ENCODE measurements at regions not wholly inside any gene's neighbourhood (a gene's known extent, or its start where the extent isn't known, plus 50 kb on each side); places are given as distances from the start of the nearest gene placed in this dataset.

DNA sequence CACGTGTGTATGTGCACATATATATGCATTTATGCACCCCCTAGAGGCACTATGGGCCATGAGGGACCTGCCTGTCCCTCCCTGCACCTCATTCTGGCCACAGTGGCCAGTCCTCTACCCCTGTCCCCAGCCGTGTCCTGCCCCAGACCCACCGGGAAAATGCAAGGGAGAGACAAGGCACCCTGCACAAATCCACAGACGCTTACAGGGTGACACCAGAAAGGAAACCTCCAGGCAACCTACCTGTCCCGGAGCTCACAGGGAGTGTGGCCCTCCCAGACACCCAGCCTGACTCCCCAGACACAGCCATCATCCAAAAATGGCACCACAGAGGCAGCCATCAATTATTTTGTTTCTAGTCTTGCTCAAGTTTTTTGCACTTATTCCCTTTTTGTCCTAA, 440.4 kb downstream of the SOX9 start:
- peak overlapping the region; percentile 53 for H3K27ac ChIP-seq
- TF ChIP-seq, protein P1, sequence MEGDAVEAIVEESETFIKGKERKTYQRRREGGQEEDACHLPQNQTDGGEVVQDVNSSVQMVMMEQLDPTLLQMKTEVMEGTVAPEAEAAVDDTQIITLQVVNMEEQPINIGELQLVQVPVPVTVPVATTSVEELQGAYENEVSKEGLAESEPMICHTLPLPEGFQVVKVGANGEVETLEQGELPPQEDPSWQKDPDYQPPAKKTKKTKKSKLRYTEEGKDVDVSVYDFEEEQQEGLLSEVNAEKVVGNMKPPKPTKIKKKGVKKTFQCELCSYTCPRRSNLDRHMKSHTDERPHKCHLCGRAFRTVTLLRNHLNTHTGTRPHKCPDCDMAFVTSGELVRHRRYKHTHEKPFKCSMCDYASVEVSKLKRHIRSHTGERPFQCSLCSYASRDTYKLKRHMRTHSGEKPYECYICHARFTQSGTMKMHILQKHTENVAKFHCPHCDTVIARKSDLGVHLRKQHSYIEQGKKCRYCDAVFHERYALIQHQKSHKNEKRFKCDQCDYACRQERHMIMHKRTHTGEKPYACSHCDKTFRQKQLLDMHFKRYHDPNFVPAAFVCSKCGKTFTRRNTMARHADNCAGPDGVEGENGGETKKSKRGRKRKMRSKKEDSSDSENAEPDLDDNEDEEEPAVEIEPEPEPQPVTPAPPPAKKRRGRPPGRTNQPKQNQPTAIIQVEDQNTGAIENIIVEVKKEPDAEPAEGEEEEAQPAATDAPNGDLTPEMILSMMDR (conservative IDR thresholded peaks at IDR 0.05), result no peak

GRCh38 chr17:72561680-72562079, 440.9 kb downstream of the SOX9 start:
- TF ChIP-seq, protein P1 (conservative IDR thresholded peaks at IDR 0.05), result no peak
- peak overlapping the region; percentile 53; the same call in 1 of the 2 replicates for H3K27ac ChIP-seq

GRCh38 chr17:72562615-72563188, 441.9 kb downstream of the SOX9 start:
- H3K27ac ChIP-seq, result no peak overlapping the region

GRCh38 chr17:72563952-72564351, 443.1 kb downstream of the SOX9 start:
- H3K27ac ChIP-seq, result no peak overlapping the region
- TF ChIP-seq, protein P1 (conservative IDR thresholded peaks at IDR 0.05), result no peak

More at GRCh38 chr17:72562615-72563188, 441.9 kb downstream of the SOX9 start:
- TF ChIP-seq, protein P1 (conservative IDR thresholded peaks at IDR 0.05), result no peak

GRCh38 chr17:72565006-72565405, 444.2 kb downstream of the SOX9 start:
- H3K27ac ChIP-seq, result no peak overlapping the region
- TF ChIP-seq, protein P1 (conservative IDR thresholded peaks at IDR 0.05), result no peak

GRCh38 chr17:72565758-72566157, 444.9 kb downstream of the SOX9 start:
- TF ChIP-seq, protein P1 (conservative IDR thresholded peaks at IDR 0.05), result no peak
- no peak overlapping the region for H3K27ac ChIP-seq

DNA sequence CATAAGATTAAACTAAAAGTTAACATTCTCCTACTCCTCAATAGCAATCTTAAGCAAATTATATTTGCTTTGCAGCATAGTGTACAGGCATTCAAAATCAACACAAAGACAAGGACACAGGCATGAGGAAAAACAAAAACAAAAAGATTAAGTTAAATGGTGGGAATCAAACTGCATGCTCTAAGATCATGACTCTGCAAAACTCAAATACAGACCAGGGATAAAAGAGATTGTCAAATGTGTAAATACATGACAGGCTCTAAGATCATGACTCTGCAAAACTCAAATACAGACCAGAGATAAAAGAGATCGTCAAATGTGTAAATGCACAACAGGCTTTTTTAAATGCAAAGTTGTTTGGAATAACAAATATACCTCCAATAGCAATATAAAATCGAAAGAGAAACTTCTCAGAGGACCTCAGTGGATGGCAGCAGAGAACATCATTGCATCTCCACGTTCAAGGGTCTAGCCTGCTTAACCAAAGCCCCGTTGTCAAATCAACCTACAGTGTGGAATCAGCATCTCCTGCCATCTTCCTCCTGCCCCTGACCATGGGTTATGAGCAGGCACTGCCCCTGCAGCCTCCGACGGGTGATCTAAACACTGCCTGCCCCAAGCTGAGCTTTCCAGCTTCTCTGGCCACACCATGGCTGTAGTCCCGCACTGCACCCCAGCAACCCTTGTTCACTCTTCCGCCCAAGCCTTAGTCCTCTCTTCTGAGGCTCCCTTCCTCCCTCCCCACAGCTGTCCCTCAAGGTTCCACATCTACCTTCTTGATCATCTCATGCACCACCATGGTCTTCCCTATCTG, 446.1 kb downstream of the SOX9 start:
- TF ChIP-seq, protein P1 (conservative IDR thresholded peaks at IDR 0.05), result no peak
- H3K27ac ChIP-seq, result no peak overlapping the region
